ENCODE measurements at regions not wholly inside any gene's neighbourhood (a gene's known extent, or its start where the extent isn't known, plus 50 kb on each side); places are given as distances from the start of the nearest gene placed in this dataset.

DNA sequence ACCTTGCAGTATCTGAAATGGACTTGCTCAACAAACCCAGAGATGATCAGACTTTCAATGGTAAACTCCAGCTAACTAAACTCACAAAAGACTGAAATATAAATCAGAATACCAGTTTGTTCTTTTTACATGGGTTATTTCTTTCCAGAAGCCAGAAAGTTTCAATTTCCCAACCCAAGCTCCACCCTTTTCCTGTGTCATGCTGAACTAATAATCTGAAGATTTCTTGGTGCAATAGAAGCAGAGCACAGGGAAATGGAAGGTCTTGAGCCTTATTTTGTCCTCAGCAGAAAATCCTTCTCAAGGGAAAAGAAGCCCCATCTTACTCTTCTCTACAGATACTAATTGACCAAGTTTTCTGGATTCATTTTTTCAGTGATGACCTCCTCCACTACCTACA lies 93.3 kb upstream of the PAPOLG start:
- Histone ChIP-seq H3K9me2 (ENCODE audit: insufficient read depth, low read length) (no peaks in the 10 kb centered on the region), H3K4me2 (ENCODE audit: low read length) (no peak overlapping the region), H3K79me2 (ENCODE audit: insufficient read depth, low read depth, low read length) (no peaks in the 10 kb centered on the region), H3K27ac (ENCODE audit: low read depth, low read length, poor library complexity, severe bottlenecking) (no peak overlapping the region), H3K4me1 (ENCODE audit: insufficient read depth, low read length, poor library complexity, severe bottlenecking) (peaks cover 17% of the 10 kb centered on the region), H3K4me3 (ENCODE audit: low read depth, low read length, poor library complexity, severe bottlenecking) (no peak overlapping the region), H2AFZ (ENCODE audit: low read length) (no peak overlapping the region), H3K36me3 (ENCODE audit: insufficient read depth, low read length) (no peaks in the 10 kb centered on the region; the same call in 1 of the 2 replicates), H3K9me3 (ENCODE audit: low read length) (peaks cover 12% of the 10 kb centered on the region; the same call in 1 of the 2 replicates), H4K20me1 (ENCODE audit: insufficient read depth, low read length) (no peaks in the 10 kb centered on the region)
- intact Hi-C loops (cut with micrococcal nuclease; ENCODE audit: unreplicated experiment): no loop called here
- BruUV-seq (replicated peaks): no TSS peak
- POLR2A ChIA-PET: interaction anchor here (0.6 kb wide), 1 partner anchor 1728 kb away, joined by 3 read pairs; no protein-coding TSS in a partner anchor
- no peak for TF ChIP-seq EZH2phosphoT487 (IDR thresholded peaks at IDR 0.05; ENCODE audit: borderline replicate concordance, low read depth, low read length)
- TF ChIP-seq, protein P1, sequence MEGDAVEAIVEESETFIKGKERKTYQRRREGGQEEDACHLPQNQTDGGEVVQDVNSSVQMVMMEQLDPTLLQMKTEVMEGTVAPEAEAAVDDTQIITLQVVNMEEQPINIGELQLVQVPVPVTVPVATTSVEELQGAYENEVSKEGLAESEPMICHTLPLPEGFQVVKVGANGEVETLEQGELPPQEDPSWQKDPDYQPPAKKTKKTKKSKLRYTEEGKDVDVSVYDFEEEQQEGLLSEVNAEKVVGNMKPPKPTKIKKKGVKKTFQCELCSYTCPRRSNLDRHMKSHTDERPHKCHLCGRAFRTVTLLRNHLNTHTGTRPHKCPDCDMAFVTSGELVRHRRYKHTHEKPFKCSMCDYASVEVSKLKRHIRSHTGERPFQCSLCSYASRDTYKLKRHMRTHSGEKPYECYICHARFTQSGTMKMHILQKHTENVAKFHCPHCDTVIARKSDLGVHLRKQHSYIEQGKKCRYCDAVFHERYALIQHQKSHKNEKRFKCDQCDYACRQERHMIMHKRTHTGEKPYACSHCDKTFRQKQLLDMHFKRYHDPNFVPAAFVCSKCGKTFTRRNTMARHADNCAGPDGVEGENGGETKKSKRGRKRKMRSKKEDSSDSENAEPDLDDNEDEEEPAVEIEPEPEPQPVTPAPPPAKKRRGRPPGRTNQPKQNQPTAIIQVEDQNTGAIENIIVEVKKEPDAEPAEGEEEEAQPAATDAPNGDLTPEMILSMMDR (conservative IDR thresholded peaks at IDR 0.05; ENCODE audit: low read length): no peak
- no peak for DNase-seq (ENCODE audit: low spot score)
- CTCF ChIA-PET (ENCODE audit: unreplicated experiment): no interaction called here

DNA sequence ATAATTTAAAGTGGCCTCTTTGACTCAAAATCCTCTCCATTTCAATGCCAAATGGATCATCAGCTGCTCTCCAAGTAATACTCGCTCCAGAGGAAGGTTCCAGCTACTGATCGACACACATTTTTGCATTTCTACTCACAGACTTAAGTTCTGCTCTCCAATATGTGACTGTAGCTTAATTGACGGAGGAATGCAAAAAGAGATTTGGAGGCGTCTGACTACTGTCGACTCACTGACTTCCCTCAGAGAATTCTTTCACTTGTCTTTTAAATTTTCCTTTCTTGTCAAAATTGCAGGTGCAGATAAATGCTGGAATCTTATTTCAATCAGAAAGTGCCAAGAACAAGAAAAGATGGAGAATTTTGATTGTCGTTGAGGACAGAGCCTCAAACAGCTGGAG lies 84.1 kb upstream of the PAPOLG start:
- Histone ChIP-seq H2AFZ (ENCODE audit: low read length) (no peak overlapping the region), H3K4me3 (ENCODE audit: low read depth, low read length, poor library complexity, severe bottlenecking) (no peak overlapping the region), H4K20me1 (ENCODE audit: insufficient read depth, low read length) (no peaks in the 10 kb centered on the region), H3K9me2 (ENCODE audit: insufficient read depth, low read length) (no peaks in the 10 kb centered on the region), H3K4me1 (ENCODE audit: insufficient read depth, low read length, poor library complexity, severe bottlenecking) (no peaks in the 10 kb centered on the region), H3K79me2 (ENCODE audit: insufficient read depth, low read depth, low read length) (no peaks in the 10 kb centered on the region), H3K27ac (ENCODE audit: low read depth, low read length, poor library complexity, severe bottlenecking) (no peak overlapping the region), H3K9me3 (ENCODE audit: low read length) (no peaks in the 10 kb centered on the region), H3K4me2 (ENCODE audit: low read length) (no peak overlapping the region), H3K36me3 (ENCODE audit: insufficient read depth, low read length) (no peaks in the 10 kb centered on the region)
- ChIA-PET CTCF (ENCODE audit: unreplicated experiment) (no interaction called here), POLR2A (no interaction called here)
- TF ChIP-seq EZH2phosphoT487 (IDR thresholded peaks at IDR 0.05; ENCODE audit: borderline replicate concordance, low read depth, low read length): no peak
- TF ChIP-seq, protein P1 (conservative IDR thresholded peaks at IDR 0.05; ENCODE audit: low read length): no peak
- intact Hi-C loops (cut with micrococcal nuclease; ENCODE audit: unreplicated experiment): loop anchor here (5.0 kb wide), 1 partner anchor 1910 kb away; no protein-coding TSS in a partner anchor
- no TSS peak for BruUV-seq (replicated peaks)
- no peak for DNase-seq (ENCODE audit: low spot score)

DNA sequence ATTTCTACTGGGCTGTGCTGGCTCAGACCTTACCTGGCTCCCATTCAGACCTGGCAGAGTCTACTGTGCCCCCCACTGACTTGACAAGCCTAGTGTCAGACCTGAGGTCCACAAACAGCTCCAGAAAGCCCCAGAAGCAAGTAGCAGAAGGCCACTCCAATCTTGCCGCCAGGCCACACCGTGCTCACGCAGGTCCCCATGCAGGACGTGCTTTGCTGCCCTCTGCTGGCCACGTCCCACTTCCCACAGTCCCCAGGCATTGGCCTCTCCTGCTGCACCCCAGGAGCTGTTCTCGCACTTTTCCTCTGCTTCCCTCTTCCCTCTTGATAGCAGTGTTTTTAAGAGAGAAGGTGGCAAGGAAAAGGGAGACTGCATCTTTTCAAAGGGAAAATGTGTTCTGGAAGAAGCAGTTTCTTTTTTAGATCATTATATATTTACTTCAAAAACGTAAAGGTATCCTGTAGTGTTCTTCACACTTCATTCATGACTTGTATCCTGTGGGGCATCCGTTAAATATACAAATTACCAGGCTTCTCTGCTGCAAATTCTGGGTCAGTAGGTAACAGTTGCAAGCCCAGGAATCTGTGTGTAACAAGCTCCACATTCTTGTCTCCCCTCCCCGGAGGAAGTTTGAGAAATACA lies 81.4 kb upstream of the PAPOLG start:
- BruUV-seq (replicated peaks): no TSS peak

More for the DNA sequence above, 81.4 kb upstream of the PAPOLG start:
- POLR2A ChIA-PET: interaction anchor here (0.5 to 0.6 kb wide), 3 partner anchors 20 to 76 kb away, joined by 3 to 4 read pairs (median 3); no protein-coding TSS in a partner anchor
- Histone ChIP-seq H3K9me2 (ENCODE audit: insufficient read depth, low read length) (no peaks in the 10 kb centered on the region), H3K27ac (ENCODE audit: low read depth, low read length, poor library complexity, severe bottlenecking) (no peak overlapping the region), H3K36me3 (ENCODE audit: insufficient read depth, low read length) (no peaks in the 10 kb centered on the region), H3K4me2 (ENCODE audit: low read length) (no peak overlapping the region), H3K79me2 (ENCODE audit: insufficient read depth, low read depth, low read length) (no peaks in the 10 kb centered on the region), H3K9me3 (ENCODE audit: low read length) (no peaks in the 10 kb centered on the region), H4K20me1 (ENCODE audit: insufficient read depth, low read length) (no peaks in the 10 kb centered on the region), H3K4me1 (ENCODE audit: insufficient read depth, low read length, poor library complexity, severe bottlenecking) (no peaks in the 10 kb centered on the region), H2AFZ (ENCODE audit: low read length) (peak overlapping the region; percentile 4; the same call in 1 of the 2 replicates), H3K4me3 (ENCODE audit: low read depth, low read length, poor library complexity, severe bottlenecking) (no peak overlapping the region)
- CTCF ChIA-PET (ENCODE audit: unreplicated experiment): interaction anchor here (0.6 to 1.9 kb wide), 3 partner anchors 11 to 115 kb away, joined by 4 to 5 read pairs (median 4); no protein-coding TSS in a partner anchor
- intact Hi-C loops (cut with micrococcal nuclease; ENCODE audit: unreplicated experiment): loop anchor here (5.0 kb wide), 1 partner anchor 1912 kb away; no protein-coding TSS in a partner anchor
- DNase-seq (ENCODE audit: low spot score): peak; percentile 82
- no peak for TF ChIP-seq EZH2phosphoT487 (IDR thresholded peaks at IDR 0.05; ENCODE audit: borderline replicate concordance, low read depth, low read length)
- TF ChIP-seq, protein P1 (conservative IDR thresholded peaks at IDR 0.05; ENCODE audit: low read length): peak; percentile 96
